Midbrain (tissue), 1 donor: ENCODE measurements at regions not wholly inside any gene's neighbourhood (a gene's known extent, or its start where the extent isn't known, plus 50 kb on each side); places are given as distances from the start of the nearest gene placed in this dataset.
A peak's percentile ranks its signal among the peaks of the same experiment; 100 is the strongest.

Source experiments
- DNase-seq: peaks from one replicate; lab custom pipeline; 2025; lab: John Stamatoyannopoulos, UW

GRCh38 chr14:89015016-89015415, 190.6 kb downstream of the TTC8 start:
- no peak for DNase-seq

DNA sequence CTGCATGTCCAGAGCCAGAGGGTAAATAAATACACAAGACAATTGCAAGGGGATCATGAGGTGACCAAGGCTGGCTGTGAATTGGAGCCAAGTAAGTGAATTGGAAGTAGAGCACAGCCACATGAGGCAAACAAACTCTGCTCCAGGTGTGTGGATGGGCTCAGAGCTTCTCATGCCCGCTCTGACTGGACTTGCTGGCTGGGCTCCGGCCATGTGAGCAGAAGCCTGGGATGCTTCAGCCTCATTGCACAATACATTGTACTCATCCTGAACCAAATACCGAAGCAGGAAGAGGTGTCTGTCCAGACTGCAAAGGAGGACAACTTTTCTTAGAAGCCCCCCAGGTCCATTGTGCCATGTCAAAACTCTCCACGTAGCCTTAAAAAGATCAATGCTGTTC, 193.0 kb downstream of the TTC8 start:
- no peak for DNase-seq

GRCh38 chr14:89022274-89022673, 197.8 kb downstream of the TTC8 start:
- DNase-seq: no peak

- DNase-seq: no peak
Observed at GRCh38 chr14:89024691-89025090, 200.2 kb downstream of the TTC8 start.

GRCh38 chr14:89025561-89026236, 201.2 kb downstream of the TTC8 start:
- no peak for DNase-seq

- DNase-seq: peak; percentile 70
Observed at GRCh38 chr14:89027097-89027740, 202.8 kb downstream of the TTC8 start.

GRCh38 chr14:89028462-89029134, 204.1 kb downstream of the TTC8 start:
- DNase-seq: no peak

DNA sequence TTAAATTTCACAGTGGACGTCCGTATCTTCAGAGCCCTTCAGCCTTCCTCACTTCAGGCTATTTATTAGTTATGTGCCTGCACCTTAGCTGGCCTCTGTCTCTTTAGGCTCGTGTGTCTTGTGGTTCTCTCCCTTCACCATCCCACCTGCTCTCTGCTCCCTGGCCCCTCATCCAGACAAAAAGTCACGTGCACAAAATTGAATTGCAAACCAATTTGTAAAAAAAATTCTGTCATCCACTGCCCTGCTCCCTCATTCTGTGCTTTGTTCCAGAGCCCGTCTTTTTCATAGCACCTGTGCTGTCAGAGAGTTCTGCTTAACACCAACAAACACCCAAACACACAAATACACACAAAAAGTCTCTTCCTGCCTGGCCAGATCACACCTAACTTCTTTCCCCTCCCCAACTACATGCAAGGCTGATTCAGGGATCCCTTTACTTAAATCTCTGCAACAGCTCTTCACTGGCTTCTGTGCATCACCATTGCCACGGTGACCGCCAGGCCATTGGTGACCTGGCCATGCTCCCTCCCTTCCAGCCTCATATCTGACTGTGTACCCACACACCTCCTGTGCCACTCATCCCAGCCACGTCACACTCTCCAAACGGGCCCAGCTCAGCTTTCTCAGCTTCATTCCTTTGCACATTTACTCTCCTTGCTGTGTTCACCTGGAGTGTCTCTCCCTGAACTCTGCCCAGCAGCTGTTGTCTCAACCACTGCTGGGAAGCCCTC, 205.7 kb downstream of the TTC8 start:
- no peak for DNase-seq

DNA sequence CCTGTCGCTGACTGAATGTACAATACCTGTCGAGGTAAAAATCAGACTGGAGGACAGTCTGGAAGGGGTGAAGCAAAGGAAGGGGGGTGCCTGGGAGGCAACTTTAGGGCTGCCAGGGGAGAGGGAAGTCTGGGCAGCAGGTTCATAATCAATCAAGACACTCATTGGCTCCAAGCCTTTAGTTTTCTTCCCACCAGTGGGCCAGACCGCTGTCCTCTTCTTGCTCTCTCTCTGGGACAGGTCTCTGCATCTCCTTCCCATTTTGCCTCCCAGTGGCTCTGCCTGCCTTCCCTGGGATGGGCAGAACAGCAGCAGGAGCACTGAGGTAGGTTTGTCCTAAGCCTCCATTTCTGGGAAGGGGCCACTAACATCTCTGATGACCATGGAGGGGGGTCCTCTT, 206.5 kb downstream of the TTC8 start:
- DNase-seq: no peak

DNA sequence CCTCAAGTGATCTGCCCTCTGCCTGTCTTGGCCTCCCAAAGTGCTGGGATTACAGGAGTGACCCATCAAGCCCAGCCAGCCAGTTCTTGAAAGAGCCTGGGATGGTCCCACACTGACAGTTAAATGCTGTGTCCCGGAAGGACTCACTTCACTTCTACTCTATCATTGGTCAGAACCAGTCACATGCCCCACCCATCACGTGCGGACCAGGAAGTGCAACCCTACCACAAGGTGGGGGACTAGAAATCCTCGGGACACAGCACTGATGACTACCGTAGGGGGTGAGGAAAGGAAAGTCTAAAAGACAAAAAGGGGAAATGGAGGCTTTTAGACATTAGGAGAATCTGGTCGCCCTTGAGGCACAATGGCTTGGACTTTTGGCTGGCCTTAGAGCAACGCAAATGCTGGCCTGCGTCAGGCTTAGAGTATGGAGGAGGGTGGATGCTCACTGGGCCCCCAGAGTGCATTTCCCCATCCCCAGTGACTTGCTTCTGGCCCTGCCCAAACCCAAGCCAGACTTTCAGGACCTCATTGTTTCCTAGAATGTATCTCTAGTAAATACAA, 207.7 kb downstream of the TTC8 start:
- no peak for DNase-seq

DNA sequence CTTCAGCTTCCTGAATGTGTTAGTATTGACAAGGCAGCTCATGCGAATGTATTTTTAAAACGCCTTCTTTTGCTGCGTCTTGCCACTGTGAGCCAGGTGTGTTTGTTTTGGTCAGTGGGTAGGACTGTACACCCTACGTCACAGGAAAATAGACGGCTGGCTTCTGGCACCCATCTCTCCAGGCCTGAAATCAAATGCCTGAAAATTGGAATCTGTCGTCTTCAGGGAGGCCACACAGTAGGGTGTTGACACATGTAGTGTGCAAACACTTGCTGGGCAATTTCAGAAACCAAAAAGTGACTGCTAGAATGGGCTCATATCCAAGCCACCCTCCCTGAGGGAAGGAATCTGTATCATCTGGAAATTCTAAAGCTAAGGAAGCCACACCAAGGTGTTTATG, 209.3 kb downstream of the TTC8 start:
- DNase-seq: no peak

DNA sequence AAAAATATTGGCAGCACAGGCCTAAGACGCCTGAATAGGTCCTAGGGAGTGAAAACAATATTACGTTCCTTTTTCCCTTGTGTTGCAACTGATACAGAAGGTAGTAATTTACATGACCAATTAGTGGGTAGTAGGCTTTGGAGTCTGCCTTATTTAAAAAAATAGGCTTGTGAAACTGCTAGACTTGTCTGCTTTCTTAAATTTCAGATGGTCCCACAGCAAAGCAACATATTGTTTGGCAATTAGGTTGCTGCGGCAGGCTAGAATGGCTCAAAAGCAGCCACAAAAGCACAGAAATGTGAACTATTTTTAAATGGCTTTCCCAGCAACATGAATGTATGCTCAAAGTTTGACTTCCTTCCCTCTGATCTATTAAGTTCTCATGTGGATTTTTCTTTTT, 211.9 kb downstream of the TTC8 start:
- DNase-seq: no peak

GRCh38 chr14:89037065-89037464, 212.6 kb downstream of the TTC8 start:
- DNase-seq: no peak

DNA sequence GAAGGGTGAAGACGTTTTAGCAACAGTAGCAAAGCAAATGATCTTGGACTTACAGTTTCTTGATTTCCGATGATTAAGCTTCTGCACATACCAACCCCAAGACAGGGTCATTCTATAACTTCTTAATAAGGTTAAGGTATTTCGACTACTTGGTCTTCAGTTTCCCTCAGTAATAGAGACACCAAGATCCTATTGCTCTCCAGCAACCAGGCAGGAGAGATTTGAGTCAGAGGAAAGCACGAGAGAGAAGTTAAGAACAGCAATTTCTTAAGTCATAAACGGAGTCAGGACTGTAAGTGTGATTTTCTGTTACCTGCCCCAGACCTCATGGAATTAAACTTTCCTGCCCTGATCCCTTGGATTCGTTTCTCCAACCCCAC, 215.6 kb downstream of the TTC8 start:
- DNase-seq: no peak

DNA sequence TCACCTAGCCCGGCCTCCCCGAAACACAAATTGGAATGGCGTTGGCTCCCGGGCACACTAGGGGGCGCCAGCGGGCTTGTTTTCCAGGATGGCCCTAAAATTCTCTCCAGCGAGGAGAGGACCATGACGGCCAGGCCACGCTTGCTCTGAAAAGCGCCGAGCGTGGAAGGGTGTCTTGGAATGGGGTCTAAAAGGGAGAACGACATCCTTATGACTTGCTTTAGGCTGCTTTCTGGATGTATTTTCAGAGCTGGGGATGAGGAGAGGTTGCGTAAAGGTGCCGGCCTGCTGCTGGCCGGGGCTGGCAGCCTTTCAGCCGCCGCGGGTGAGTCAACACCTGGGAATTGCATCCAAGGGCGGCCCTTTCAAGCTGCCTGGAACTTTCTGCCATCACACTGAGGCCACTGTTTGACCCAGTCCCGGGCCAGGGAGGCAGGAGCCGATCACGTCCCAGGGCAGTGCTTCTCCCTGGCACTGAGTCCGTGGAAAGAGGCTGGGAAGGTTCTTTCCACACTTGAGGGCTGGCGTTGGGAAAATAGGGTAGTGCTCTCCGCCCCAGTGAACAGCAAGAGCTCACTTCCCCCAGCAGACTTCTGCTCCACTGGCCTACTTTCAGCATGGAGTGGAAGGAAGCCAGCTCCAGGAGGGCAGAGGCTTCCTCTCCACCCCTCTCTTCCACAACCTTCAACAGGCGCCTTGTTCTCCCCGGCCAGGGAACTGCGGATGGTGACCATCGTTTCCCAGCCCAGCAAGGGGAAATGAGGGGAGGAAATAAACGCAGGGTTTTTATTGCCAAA, 216.2 kb downstream of the TTC8 start:
- peak; percentile 91 for DNase-seq

GRCh38 chr14:89041257-89041582, 216.8 kb downstream of the TTC8 start:
- no peak for DNase-seq

DNA sequence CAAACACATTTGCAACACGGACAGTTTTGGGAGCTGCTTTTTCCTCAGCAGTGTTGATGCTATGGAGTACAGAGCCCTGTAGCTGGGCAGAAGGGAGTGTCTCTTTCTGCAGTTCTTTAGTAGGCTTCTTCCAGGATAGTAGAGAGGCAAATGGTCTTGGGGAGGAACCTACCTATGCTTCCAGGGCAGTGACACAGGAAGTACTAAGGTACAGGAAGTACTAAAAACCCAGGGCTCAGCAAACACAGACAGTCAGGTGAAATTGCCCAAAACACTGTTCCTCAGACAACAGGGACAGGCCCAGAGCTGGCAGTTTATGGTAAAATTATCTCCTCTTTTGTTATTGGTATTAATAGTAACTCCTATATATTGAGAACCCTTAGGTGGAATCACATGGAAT, 217.6 kb downstream of the TTC8 start:
- DNase-seq: no peak

GRCh38 chr14:89053303-89053702, 228.9 kb downstream of the TTC8 start:
- DNase-seq: no peak

DNA sequence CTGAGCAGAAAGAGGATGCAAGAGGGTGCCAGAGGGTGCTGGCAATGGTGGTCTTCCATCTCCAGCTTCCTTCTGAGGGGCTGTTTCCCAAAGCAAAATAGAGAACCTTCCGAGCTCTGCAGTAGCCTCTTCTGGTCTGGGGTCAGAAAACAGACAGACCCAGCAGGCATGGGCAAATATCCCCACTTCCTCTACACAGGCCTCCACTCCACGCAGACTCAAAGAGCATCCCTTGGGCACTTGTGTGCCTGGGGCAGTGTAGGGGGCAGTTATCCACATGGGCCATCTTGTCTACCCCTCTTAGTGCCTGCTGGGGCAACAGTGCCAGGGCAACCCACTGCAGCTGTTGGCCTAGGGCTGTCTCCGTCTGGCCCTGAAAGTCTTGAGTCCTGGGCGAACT, 231.9 kb downstream of the TTC8 start:
- no peak for DNase-seq

GRCh38 chr14:89058697-89059096, 234.2 kb downstream of the TTC8 start:
- DNase-seq: no peak

- DNase-seq: no peak
Observed at GRCh38 chr14:89060191-89060590, 235.7 kb downstream of the TTC8 start.

DNA sequence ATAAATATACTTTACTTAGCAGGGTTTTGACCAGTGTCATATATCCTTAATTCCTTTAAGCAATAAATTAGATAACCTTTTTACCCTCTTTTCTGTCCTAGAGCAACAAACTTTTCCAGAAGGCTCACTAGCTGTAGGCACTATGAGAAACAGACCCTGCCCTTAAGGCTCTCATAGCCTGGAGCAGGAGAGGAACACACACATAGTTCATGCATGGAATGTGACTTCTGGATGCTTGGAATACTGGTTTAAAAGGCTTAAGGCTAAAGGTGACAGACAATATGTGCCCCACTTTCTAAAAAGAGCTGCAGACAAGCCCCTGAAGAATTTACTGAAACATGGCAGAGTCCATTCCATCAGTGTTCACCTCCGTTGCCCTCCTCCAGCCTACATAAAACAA, 237.2 kb downstream of the TTC8 start:
- no peak for DNase-seq
